ENCODE measurements at regions not wholly inside any gene's neighbourhood (a gene's known extent, or its start where the extent isn't known, plus 50 kb on each side); places are given as distances from the start of the nearest gene placed in this dataset.
"Not testable (repeated sequence)": the region's sequence is repeated elsewhere in the genome, so short reads cannot be mapped to it uniquely, and the experiment has no call there.

DNA sequence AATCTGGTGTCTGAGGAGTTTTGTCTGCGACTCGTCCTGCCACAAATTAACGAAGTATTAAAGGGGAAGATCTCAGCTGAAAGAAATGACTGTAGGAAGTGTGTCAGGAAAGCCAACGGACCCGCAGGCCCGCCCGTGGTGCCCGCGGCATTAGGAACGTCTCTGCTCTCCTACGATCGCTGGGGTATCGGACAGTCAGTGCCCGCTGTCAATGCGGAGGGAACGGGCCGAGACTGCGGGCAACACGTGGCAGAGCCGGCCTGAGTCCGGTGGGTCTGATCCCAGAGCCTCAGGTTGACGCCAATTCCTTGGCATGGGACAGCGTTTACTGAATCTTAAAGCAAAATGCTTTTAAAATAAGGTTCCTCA, 128.7 kb downstream of the KBTBD2 start:
- Histone ChIP-seq H3K4me3 (replicated peaks; ENCODE audit: insufficient read depth, low read length) (no peak overlapping the region), H3K27ac (replicated peaks) (no peak overlapping the region), H3K27me3 (ENCODE audit: insufficient read depth, poor library complexity, severe bottlenecking) (no peaks in the 10 kb centered on the region)
- DNase-seq (ENCODE audit: low read depth in 1 of 2, low spot score in 1 of 2) = no peak
- no peak for TF ChIP-seq SPI1 (IDR thresholded peaks at IDR 0.05; ENCODE audit: borderline replicate concordance, low read depth)
- TF ChIP-seq POLR2AphosphoS5 (IDR thresholded peaks at IDR 0.05; ENCODE audit: low read depth) = no peak
- TF ChIP-seq, protein P1, sequence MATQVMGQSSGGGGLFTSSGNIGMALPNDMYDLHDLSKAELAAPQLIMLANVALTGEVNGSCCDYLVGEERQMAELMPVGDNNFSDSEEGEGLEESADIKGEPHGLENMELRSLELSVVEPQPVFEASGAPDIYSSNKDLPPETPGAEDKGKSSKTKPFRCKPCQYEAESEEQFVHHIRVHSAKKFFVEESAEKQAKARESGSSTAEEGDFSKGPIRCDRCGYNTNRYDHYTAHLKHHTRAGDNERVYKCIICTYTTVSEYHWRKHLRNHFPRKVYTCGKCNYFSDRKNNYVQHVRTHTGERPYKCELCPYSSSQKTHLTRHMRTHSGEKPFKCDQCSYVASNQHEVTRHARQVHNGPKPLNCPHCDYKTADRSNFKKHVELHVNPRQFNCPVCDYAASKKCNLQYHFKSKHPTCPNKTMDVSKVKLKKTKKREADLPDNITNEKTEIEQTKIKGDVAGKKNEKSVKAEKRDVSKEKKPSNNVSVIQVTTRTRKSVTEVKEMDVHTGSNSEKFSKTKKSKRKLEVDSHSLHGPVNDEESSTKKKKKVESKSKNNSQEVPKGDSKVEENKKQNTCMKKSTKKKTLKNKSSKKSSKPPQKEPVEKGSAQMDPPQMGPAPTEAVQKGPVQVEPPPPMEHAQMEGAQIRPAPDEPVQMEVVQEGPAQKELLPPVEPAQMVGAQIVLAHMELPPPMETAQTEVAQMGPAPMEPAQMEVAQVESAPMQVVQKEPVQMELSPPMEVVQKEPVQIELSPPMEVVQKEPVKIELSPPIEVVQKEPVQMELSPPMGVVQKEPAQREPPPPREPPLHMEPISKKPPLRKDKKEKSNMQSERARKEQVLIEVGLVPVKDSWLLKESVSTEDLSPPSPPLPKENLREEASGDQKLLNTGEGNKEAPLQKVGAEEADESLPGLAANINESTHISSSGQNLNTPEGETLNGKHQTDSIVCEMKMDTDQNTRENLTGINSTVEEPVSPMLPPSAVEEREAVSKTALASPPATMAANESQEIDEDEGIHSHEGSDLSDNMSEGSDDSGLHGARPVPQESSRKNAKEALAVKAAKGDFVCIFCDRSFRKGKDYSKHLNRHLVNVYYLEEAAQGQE (IDR thresholded peaks at IDR 0.05; ENCODE audit: insufficient replicate concordance, low read depth) = no peak
- no peak for TF ChIP-seq GABPA (IDR thresholded peaks at IDR 0.05; ENCODE audit: low read depth)
- TF ChIP-seq, protein P2, sequence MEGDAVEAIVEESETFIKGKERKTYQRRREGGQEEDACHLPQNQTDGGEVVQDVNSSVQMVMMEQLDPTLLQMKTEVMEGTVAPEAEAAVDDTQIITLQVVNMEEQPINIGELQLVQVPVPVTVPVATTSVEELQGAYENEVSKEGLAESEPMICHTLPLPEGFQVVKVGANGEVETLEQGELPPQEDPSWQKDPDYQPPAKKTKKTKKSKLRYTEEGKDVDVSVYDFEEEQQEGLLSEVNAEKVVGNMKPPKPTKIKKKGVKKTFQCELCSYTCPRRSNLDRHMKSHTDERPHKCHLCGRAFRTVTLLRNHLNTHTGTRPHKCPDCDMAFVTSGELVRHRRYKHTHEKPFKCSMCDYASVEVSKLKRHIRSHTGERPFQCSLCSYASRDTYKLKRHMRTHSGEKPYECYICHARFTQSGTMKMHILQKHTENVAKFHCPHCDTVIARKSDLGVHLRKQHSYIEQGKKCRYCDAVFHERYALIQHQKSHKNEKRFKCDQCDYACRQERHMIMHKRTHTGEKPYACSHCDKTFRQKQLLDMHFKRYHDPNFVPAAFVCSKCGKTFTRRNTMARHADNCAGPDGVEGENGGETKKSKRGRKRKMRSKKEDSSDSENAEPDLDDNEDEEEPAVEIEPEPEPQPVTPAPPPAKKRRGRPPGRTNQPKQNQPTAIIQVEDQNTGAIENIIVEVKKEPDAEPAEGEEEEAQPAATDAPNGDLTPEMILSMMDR (IDR thresholded peaks at IDR 0.05; ENCODE audit: insufficient read depth, low read length) = no peak

DNA sequence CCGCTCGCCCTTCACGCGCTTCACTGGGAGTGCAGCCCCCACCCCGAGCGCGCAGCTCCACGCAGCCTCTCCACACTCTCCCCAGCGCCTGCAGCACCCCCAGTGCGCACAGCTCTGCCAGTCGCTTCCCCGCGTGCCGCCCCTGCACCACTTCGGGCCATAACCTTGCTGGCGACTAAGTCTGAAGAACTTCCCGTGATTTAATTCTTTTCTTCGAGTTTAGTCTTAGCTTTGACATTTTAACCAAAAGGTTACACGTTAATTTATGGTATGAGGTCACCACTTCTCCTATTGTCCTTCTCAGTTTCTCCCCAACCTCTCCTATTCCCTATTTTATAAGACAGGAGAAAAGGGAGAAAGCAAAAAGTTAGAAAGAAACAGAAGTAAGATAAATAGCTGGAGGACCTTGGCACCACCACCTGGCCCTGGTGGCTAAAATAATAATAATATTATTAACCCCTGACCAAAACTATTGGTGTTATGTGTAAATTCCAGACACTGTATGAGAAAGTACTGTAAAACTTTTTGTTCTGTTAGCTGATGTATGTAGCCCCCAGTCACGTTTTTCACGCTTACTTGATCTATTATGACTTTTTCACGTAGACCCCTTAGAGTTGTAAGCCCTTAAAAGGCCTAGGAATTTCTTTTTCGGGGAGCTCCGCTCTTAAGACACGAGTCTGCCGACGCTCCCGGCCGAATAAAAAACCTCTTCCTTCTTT, 129.2 kb downstream of the KBTBD2 start:
- not testable (repeated sequence) for H3K27me3 ChIP-seq (ENCODE audit: insufficient read depth, poor library complexity, severe bottlenecking); H3K27ac ChIP-seq (replicated peaks); DNase-seq (ENCODE audit: low read depth in 1 of 2, low spot score in 1 of 2); H3K4me3 ChIP-seq (replicated peaks; ENCODE audit: insufficient read depth, low read length)

DNA sequence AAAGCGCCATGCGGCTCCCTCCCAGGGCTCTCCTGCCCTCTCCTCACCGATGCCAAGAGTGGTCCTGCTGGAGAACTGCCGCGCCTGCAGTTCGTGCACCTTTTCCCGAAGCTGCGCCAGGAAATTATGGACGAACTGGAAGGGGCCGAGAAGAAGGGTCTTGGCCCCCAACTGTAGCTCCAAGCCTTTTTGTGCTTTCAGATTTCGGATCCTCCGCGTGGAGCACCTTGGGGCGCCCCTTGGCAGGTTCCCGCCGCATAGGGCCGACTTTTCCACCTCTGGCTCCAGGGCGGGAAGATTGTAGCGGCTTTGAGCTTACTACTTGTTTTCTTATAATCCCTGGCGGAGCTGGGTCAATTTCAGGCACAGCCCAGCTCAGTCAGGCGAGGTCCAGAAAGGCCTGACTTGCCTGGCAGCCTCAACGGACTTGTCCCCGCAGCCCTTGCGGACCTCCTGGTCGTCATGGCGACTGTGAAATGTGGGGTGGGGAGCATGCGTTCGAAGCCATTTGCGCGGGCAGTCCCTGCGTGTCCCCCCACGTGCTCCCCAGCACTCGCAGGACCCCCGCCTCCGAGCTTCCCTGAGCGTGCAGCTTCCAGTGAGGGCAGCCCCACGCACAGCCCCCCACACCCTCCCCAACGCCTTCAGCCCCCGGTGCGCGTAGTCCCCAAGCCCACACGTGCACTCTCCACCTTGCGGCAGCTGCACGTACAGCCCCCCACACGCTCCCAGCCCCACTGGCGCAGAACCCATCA, 129.9 kb downstream of the KBTBD2 start:
- no peak for DNase-seq (ENCODE audit: low read depth in 1 of 2, low spot score in 1 of 2)

DNA sequence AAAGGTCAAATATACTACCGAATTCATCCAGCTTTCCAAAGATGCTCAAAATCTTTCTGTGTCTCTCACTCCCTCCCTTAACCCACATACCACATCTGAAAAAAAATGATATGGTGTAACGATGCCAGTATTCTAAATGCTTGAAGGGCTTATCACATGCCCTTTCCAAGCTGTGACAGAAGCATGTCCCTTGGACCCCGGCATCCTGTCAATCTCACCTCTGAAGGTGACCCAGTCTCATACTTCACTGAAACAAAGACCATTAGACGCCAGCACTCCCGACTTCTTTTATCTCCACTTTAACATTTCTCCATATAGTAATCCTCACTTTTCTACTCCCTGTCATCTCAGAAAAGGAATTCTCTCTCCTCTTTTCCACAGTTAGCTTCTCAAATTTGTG, 130.8 kb downstream of the KBTBD2 start:
- not testable (repeated sequence) for H3K27ac ChIP-seq (replicated peaks); DNase-seq (ENCODE audit: low read depth in 1 of 2, low spot score in 1 of 2); H3K27me3 ChIP-seq (ENCODE audit: insufficient read depth, poor library complexity, severe bottlenecking); H3K4me3 ChIP-seq (replicated peaks; ENCODE audit: insufficient read depth, low read length)

More for the DNA sequence above, 129.9 kb downstream of the KBTBD2 start:
- TF ChIP-seq SPI1 (IDR thresholded peaks at IDR 0.05; ENCODE audit: borderline replicate concordance, low read depth) (no peak), POLR2AphosphoS5 (IDR thresholded peaks at IDR 0.05; ENCODE audit: low read depth) (no peak), GABPA (IDR thresholded peaks at IDR 0.05; ENCODE audit: low read depth) (no peak)
- TF ChIP-seq, protein P1 (IDR thresholded peaks at IDR 0.05; ENCODE audit: insufficient replicate concordance, low read depth) = no peak
- TF ChIP-seq, protein P2 (IDR thresholded peaks at IDR 0.05; ENCODE audit: insufficient read depth, low read length) = no peak
- Histone ChIP-seq H3K4me3 (replicated peaks; ENCODE audit: insufficient read depth, low read length) (no peak overlapping the region), H3K27me3 (ENCODE audit: insufficient read depth, poor library complexity, severe bottlenecking) (no peaks in the 10 kb centered on the region), H3K27ac (replicated peaks) (no peak overlapping the region)

DNA sequence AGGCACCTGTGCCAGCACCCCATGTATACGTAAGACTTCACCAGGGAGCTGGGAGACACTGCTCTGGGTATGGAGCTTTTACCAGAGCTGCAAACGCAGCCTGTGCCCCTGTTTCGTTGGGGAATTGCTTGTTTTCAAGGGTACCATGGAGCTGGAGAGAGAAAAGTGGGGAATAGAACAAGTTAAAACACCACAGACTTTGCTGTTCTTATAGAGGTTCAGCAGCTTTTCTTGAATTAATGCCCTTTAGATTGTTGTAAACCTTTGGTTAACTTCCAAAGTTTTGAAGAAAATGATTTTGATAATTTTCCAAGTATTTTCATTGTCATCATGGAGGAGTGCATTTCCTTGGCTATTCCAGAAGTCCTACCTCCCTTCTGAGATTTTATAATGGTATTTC, 131.7 kb downstream of the KBTBD2 start:
- H3K27me3 ChIP-seq (ENCODE audit: insufficient read depth, poor library complexity, severe bottlenecking); DNase-seq (ENCODE audit: low read depth in 1 of 2, low spot score in 1 of 2); H3K27ac ChIP-seq (replicated peaks); H3K4me3 ChIP-seq (replicated peaks; ENCODE audit: insufficient read depth, low read length): not testable (repeated sequence)

DNA sequence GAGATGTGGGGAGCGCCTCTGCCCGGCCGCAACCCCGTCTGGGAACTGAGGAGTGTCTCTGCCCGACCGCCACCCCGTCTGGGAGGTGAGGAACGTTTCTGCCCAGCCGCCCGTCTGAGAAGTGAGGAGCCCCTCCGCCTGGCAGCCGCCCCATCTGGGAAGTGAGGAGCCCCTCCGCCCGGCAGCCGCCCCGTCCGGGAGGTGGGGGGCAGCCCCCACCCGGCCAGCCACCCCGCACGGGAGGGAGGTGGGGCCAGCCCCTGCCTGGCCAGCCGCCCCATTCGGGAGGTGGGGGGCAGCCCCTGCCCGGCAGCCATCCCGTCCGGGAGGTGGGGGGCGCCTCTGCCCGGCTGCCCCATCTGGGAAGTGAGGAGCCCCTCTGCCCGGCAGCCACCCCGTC, 137.7 kb downstream of the KBTBD2 start:
- not testable (repeated sequence) for H3K27me3 ChIP-seq (ENCODE audit: insufficient read depth, poor library complexity, severe bottlenecking); H3K27ac ChIP-seq (replicated peaks); DNase-seq (ENCODE audit: low read depth in 1 of 2, low spot score in 1 of 2); H3K4me3 ChIP-seq (replicated peaks; ENCODE audit: insufficient read depth, low read length)

DNA sequence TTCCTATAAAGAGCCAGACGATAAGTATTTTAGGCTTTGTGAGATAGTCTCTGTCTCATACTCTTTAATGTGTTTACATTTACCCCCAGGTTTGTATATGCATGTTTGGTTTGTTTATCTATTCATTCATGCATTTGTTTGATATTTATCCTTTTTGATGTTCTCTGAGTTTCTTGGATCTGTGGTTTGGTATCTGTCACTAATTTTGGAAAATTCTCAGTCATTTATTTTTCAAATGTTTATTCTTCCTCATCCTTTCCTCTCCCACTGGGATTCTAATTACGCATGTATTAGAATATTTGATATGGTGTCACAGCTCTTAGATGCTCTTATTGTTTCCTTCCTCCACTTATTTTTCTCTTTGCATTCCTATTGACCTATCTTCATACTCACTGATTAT, 143.2 kb downstream of the KBTBD2 start:
- H3K27me3 ChIP-seq (ENCODE audit: insufficient read depth, poor library complexity, severe bottlenecking) = not testable (repeated sequence)

DNA sequence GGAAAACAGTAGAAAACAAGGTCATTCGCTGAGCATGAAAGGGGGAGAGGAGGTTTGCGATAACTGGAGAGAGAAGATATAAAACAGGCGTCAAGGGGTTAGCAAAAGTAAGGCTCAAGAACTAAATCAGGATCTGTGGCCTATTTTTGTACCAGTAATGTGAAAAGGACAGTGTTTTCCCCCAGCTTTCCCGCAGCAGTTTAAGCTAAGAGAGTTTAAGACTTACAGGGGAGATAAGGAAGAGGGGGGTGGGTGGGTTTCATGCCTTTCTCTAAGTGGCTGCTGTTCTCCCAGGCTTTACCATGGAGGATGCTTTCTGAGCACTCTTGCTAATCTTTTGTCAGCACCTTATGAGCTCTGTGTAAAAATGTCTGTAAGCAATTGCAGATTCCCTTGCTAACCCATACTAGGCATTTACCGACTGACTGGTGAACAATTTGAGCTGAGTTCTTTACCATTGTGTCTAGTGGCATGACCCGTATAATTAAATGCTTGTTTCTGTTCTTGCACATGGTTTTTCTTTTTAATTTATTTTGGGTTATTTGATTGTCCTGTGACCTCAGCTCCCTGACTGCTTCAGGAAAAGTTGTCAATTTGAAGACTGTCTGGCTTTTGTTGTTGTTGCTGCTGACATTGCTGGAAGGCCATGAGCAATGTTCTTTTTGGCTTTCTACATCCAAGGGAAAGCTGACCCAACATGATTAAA, 144.0 kb downstream of the KBTBD2 start:
- not testable (repeated sequence) for H3K27me3 ChIP-seq (ENCODE audit: insufficient read depth, poor library complexity, severe bottlenecking); H3K4me3 ChIP-seq (replicated peaks; ENCODE audit: insufficient read depth, low read length); DNase-seq (ENCODE audit: low read depth in 1 of 2, low spot score in 1 of 2); H3K27ac ChIP-seq (replicated peaks)

More for the DNA sequence above, 143.2 kb downstream of the KBTBD2 start:
- H3K4me3 ChIP-seq (replicated peaks; ENCODE audit: insufficient read depth, low read length); H3K27ac ChIP-seq (replicated peaks); DNase-seq (ENCODE audit: low read depth in 1 of 2, low spot score in 1 of 2): not testable (repeated sequence)

Measured in HL-60 (cell line).